SHP77 (cell line): ENCODE measurements at regions not wholly inside any gene's neighbourhood (a gene's known extent, or its start where the extent isn't known, plus 50 kb on each side); places are given as distances from the start of the nearest gene placed in this dataset.
"Not testable (repeated sequence)": the region's sequence is repeated elsewhere in the genome, so short reads cannot be mapped to it uniquely, and the experiment has no call there.

Experiments used
- DNase-seq, 2 experiments: peaks; one replicate each; lab custom pipeline; 2025; lab: John Stamatoyannopoulos, UW

DNA sequence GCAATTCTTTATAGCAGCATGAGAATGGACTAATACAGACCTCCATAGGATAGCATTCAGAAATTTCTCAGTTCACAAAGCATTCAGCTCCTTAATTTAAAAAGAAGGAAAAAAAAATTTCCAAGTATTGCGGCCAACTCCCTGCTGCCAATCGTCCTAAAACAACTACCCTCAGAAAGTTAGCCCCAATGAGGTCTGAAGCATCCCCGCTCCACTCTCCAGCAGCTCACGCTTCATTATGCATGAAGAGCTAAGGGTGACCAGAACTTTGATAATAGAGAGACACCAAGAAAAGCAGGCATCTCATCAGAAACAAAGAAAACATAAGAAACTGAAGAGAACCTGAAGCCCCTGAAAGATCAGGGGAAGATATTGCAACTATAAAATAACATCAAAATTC lies 172.8 kb upstream of the NUDT4 start:
- no peak for DNase-seq

DNA sequence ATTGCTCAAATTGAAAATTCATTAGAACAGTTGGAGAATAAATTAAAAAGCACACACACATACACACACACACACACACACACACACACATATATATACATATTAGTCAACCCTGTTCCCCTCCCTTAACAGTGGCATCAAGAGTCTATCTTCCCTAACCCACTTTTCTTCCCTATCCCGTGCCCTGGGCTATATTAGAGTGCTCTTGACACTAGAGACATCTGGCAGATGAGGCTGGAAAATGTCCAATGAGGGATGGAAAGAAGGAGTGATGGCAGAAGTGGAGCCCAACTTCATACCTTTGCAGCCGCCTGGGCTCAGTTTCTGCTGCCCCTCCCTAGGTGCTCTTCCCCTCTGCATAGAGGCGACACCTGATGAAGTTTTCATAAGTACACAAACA lies 172.4 kb upstream of the NUDT4 start:
- no peak for DNase-seq

DNA sequence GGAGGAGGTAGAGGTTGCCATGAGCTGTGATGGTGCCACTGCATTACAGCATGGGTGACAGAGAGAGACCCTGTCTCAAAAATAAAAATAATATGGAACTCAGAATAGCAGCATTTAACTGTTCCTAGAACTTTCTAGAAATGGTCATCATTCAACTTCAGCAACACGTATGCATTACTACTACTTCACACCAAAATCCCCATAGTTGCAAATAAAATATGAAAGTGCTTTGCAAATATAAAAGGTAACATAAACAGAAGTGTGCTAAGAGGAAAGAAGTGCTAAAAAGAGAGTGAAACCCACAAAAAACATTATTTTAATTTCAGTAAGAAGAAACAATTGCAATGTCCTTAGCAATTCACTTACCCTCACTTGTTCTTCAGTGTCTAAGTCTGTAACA lies 169.7 kb upstream of the NUDT4 start:
- no peak for DNase-seq

DNA sequence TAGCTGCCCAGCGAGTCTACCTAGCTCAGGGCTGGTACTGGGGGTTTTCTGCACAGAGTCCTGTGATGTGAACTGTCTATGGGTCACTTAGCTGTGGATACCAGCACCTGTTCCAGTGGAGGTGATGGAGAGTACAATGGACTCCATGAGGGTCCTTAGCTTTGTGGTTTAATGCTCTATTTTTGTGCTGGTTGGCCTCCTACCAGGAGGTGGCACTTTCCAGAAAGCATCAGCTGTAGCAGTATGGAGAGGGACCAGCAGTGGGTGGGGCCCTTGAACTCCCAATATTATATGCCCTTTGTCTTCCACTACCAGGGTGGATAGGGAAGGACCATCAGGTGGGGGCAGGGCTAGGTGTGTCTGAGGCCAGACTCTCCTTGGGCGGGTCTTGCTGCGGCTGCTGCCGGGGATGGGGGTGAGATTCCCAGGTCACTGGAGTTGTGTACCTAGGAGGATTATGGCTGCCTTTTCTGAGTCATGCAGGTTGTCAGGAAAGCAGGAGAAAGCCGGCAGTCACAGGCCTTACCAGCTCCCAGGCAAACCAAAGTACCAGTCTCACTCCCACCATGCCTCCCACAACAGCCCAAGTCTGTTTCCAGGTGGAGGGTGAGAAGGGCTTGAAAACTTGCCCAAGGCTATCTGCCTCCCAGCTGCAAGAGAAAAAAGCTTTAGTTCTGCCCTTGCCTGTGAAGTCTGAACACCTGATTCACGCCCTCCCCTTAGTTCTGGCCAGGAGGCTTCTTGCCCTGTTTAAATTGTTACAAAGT lies 163.0 kb upstream of the NUDT4 start:
- no peak for DNase-seq

DNA sequence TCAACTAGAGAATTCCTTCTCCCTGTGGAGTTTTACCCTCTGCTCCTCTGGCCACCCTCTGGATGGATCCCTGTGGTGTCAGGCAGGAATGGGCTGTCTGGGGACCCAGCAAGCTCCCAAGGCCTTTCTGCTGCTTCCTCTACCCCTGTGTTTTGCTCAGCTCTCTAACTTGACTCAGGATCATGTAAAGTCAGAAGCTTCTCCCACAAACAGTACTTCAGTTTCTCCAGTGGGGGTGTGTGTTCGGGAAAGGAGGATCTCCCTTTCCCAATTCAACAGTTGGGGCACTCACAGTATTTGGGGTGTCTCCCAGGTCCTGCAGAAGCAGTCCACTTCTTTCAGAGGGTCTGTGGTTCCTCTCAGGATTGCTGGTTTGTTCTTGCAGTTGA lies 162.4 kb upstream of the NUDT4 start:
- DNase-seq = no peak

DNA sequence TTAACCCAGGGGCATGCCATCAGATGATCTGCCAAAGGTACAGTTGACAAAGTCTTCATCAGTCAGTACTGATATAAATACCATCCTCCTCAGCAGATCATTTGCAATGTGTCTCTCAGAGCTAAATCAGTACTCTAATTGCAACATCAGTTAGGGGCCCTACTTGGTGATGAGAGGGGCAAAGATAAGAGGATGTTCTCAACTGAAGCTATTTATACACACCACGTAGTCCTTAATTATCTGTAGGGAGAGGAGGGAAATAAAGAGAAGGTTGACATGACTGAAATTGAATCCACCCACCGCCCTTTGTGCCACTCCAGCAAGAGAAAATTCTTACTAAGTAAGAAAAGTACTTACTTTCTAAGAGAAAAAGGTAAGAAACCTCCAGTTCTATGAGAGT lies 157.8 kb upstream of the NUDT4 start:
- DNase-seq = no peak

DNA sequence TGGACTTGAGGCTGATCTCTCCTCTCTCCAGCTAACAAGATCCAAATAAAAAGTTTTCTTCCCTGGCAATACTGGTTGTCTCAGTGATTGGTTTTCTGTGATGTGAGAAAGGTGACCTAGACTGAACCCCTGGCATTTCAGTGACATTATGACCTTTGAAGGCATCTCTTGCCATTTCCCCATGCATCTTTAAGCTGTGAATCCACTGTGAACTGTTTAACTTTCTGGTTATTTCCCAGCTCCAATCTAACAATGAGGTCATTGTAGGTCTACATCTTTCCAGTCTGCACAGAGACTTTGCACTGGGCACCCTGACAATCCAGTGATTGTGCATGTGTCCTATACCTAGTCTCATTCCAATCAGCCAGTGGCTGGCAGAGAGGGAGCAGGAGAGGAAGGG lies 155.9 kb upstream of the NUDT4 start:
- DNase-seq = no peak

DNA sequence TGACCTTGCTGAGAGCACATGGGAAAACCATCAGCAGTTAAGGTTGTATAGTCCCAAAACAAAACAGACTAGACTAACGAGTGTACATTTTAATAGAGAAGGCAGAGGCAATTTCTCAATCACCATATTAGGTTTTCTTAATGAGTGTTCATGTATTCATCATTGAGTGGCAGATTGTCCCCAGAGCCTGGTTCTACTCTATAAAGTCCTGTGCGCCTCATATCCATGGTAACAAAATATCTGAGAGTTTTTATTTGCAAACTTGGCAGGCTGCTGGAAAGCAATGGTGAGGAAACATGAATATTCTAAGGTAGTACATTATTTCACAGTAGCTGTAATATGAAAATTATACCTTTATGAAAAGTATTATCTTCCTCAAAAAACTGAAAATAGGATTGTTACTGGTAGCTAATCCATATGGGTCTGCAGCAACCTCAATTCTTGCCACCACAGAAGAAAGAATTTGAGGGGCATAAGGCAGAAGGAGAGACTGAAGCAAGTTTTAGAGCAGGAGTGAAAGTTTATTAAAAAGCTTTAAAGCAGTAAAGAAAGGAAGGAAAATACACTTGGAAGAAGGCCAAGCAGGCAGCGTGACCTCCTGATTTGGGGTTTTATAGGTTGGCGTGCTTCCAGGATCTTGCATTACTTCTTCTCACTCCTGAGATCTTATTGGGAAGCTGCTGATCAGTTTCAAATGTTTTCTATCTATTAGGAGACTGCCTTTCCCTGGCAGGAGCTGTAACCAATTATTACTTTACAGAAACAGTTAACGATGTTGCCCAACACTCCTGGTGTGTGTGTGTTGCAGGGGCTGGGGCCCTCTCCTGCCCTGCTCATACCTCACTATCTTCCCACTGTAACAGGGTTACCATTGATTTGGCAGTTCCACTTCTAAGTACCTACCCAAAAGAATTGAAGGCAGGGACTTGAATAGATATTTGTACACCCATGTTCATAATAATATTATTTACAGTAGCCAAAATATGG lies 154.0 kb upstream of the NUDT4 start:
- no peak for DNase-seq

DNA sequence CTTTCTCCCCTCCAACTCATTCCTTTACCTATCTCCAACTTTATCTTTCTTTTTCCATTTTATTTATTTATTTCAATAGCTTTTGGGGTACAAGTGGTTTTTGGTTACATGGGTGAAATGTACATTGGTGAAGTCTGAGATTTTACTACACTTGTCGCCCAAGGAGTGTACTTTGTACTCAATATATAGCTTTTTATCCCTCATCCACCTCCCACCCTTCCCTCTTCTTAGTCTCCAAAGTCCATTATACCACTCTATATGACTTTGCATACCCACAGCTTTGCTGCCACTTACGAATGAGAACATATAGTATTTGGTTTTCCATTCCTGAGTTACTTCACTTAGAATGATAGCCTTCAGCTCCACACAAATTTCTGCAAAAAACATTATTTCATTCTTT lies 152.6 kb upstream of the NUDT4 start:
- DNase-seq = no peak

DNA sequence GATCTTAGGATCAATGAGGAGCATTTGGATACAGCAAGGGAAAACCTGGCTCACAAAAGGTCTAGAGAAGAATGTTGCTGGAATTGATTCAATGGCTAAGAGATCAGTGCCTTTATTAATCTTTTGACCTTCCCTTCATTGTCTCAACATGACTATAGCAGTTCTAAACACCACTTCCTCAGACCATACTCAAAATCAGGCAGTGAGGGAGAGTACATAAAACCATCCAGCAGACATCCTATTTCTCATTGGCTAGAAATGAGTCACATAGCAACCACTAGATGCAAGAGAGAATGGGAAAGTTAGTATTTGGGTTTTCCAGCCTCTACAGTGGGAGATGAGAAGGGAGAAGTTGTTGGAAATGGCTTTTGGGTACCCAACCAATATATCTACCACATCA lies 151.4 kb upstream of the NUDT4 start:
- no peak for DNase-seq

DNA sequence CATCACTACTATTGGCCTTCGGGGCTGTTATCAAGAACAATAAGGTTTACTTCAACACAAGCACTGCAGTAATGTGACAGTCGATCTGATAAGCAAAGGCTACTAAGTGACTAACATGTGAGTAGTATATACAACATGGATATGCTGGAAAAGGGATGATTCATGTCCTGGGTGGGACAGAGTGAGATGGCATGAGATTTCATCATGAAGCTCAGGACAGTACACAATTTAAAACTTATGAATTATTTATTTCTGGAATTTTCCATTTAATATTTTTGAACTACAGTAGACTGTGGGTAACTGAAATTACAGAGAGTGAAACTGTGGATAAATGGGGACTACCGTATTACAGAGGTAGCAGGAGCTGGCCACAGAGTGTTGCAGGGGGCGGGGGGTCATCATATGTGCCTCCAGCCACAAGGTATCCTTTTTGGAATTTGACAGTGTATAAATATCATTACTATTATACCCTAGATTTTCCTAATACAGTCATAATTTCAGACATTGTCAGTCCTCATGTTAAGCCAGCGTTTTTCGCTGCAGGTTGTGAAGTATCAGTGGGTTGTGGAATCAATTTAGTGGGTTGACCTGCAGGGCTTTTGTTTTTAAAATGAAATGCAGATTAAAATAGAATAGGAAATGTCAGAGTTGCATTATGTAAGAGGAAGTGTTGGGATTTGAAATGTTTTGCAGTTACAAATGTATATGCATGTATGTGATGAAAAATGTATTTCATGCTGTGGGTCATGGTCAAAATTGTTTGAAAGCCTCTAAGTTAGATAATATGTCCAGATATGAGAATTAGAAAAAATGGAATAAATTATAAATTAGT lies 148.0 kb upstream of the NUDT4 start:
- DNase-seq = no peak

DNA sequence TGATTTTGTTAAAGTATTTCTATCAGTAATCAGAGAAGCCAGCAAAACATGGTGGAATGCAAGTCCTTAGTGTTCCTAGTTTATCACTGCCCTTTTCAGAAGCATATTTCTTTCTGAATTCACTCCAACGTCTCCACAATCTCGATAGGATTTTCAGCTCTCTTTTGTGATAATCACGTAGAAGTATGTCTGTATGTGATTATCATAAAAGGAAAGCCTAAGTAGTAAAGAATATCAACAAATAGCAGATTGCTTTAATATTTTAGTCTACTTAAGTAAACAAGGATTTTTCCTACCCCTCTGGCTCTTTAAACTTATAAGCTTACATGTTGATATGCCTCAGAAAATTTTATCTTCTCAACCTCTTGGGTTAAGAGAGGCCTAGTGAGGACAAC lies 147.4 kb upstream of the NUDT4 start:
- no peak for DNase-seq

DNA sequence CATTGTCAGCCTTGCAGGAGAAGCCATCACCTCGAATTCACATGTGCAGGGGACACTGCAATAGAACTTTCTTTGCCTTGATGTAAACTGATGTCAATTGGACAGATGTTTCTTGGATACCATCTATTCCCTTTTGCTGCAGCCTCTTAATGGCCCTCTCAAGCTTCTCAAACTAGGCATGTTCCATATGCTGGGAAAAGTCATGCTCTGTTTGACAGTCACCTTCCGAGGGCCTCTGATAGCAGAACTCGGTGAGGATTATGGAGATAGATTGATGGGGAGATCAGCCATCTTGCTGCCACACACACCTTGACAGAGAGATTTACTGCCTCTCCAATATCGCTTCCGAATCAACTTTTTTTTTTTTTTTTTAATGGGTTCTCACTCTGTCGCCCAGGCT lies 145.8 kb upstream of the NUDT4 start:
- no peak for DNase-seq

DNA sequence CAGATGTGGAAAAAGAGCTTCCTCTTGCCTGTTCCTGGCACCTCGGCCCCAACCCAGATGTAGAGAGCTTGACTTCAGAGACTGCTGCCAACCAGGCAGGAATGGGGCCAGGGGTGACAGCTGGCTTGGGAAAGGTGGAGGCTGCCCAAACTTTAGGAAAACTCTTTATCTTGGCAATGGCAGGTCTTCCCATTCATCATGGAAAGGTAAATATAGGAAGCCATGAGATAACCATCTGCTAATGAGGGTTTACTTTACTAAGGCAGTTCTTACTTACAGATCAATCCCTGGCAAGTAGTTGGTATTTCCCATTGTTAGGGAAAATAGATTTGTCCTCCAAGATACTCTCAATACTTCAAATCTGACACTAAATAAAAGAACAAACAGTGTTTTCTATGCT lies 143.1 kb upstream of the NUDT4 start:
- no peak for DNase-seq

DNA sequence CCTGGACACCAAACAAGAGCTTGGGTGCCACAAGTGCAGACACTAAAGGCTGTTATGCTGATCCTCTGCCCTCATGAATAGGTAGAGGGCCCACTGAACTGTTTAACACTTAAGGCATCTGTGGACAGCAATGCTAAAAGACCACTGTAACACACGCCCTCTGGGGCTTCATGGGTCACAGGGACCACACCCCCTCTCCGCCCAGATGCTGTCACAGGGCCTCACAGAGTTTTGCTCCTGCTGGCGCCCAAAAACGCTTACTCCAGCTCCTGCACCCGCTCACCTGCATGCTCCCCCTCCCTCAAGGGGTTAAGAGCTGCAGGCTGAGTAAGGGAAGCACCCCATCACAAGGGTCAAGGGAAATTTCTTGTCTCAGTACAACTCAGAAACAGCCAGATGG lies 141.8 kb upstream of the NUDT4 start:
- no peak for DNase-seq

DNA sequence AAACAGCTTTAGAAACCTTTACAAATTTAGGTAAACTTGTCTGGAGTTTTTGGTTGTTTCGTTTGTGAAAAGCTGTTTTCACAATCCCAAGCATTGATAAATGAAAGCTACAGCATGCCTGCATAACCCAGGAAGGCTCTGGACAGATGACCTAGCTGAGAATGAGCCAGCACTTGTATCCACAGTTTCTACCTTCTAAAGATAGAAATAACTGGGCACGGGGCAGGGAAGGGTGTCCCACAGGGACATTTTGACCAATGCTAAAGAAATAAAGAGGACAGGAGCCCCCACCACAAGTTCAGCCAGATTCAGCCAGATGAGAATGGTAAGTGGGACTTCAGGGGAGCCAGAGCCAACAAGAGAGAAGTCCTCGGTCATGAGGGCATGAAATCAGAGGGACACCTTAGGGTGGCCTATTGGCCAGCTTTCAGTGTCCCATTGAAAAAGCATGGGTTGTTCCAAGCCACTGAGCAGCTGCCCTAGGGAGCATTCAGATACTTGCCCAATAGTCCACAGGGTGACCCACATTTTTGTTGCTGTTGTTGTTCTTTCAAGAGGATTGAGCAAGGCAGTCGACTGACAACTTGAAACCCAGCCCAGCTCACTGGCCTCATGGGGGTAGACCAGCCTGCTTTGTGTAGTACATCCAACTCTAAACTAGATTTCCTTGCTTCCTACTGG lies 140.3 kb upstream of the NUDT4 start:
- no peak for DNase-seq

DNA sequence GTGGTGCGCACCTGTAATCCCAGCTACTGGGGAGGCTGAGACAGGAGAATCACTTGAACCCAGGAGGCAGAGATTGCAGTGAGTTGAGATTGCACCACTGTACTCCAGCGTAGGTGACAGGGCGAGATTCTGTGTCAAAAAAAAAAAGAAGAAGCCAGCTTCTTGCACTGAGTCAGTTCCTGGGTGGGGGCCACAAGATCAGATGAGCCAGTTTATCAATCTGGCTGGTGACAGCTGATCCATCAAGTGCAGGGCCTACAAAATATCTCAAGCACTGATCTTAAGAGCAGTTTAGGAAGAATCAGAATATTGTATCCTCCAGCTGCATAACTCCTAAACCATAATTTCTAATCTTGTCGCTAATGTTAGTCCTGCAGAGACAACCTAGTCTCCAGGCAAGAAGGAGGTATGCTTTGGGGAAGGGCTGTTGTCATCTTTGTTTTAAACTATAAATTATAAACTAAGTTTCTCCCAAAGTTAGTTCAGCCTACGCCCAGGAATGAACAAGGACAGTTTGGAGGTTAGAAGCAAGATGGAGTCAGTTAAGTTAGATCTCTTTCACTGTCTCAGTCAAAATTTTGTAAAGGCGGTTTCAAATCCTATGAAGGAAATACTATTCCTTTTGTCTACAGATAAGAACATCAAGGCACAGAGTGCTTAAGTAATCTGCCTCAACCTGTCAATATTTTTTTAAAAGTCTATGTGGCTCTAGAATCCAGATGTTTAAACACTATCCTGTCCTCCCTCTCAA lies 139.0 kb upstream of the NUDT4 start:
- DNase-seq = not testable (repeated sequence)

DNA sequence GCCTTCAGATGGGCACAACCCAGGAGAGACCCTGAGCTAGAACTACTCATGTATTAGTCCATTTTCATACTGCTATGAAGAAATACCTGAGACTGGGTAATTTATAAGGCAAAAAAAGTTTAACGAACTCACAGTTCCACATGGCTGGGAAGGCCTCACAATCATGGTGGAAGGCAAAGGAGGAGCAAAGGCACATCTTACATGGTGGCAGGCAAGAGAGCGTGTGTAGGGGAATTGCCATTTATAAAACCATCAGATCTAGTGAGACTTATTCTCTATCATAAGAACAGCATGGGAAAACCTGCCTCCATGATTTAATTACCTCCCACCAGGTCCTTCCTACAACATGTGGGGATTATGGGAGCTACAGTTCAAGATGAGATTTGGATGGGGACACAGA lies 137.9 kb upstream of the NUDT4 start:
- DNase-seq = not testable (repeated sequence)

DNA sequence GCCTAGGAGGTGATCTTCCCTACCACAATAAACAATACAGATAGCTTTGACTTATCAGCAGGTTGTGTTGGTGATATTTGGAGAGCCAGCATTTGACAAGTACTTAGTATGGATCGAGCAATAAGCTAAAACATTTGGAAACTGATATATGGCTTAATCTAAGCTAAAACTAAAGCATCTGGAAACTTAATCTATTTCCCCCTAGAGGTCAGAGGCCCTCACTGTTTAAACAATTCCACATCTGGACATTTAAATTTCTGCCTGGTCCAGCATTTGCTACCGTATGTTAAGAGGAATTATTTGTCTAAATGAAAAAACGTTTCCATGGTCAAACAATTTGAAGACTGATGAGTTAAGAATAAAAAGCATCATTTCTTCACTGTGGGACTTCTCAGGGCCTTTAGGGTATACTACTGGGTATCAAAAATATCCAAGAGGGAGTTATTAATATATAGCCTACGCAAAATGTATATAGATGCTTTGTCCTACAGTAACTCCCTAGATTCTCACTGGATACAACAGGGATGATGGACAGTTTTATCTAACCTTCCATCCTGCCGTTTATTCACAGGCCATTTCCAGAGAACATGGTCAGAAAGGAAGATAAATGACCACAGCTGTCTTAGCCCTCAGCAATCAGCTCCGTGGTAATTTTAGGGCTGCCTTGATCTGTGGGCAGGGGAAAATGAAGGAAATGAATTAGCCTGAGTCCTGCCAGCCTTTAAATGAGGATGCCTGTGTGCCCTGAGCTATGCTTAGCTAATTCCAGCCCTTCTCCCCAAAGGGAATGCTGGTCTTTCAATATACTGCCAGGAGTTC lies 135.4 kb upstream of the NUDT4 start:
- DNase-seq = no peak

DNA sequence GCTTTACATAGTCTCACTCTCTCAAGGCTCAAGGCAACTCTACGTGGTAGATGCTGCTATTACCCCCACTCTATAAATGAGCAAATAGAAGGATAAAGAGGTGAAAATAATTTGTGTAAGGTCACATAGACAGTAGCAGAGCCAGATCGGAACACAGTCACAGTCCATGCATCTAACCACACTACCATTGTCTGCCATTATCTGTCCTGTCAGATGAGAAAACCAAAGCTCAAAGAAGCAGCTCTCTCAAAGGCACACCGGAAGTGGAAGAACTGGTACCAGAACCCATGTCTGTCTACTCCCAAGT lies 134.4 kb upstream of the NUDT4 start:
- DNase-seq = no peak
